ENCODE measurements at regions not wholly inside any gene's neighbourhood (a gene's known extent, or its start where the extent isn't known, plus 50 kb on each side); places are given as distances from the start of the nearest gene placed in this dataset.

DNA sequence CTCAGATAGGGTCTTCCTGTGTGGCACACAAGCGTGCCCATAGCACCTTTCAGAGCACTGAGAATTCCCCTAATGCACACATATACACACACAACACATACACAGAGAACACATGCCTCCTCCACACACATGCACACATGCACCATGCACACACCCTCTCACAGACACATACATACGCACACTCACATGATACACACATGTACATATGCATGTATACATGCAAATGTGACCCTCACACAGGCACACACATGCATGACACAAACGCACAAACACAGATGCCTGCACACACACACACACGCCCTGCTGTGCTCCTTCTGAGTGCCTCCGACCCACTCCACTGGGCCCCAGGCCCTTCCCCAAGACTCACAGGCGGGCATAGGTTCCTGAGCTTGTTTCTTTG, 251.0 kb downstream of the PTPRU start:
- TF ChIP-seq CTCF (IDR thresholded peaks at IDR 0.05) = no peak
- TF ChIP-seq EZH2 (IDR thresholded peaks at IDR 0.05) = no peak

Data from neural progenitor cell (in vitro differentiated cells).